GM18508 (cell line): ENCODE measurements at regions not wholly inside any gene's neighbourhood (a gene's known extent, or its start where the extent isn't known, plus 50 kb on each side); places are given as distances from the start of the nearest gene placed in this dataset.
"Not testable (repeated sequence)": the region's sequence is repeated elsewhere in the genome, so short reads cannot be mapped to it uniquely, and the experiment has no call there.

Experiments
- ATAC-seq: cut with Tn5 transposase; IDR thresholded peaks from one replicate; pipeline ENCODE4 v1.9.1; 2021; ENCODE audit warnings: moderate number of reproducible peaks; ENCODE audit not compliant: insufficient read depth, unreplicated experiment

DNA sequence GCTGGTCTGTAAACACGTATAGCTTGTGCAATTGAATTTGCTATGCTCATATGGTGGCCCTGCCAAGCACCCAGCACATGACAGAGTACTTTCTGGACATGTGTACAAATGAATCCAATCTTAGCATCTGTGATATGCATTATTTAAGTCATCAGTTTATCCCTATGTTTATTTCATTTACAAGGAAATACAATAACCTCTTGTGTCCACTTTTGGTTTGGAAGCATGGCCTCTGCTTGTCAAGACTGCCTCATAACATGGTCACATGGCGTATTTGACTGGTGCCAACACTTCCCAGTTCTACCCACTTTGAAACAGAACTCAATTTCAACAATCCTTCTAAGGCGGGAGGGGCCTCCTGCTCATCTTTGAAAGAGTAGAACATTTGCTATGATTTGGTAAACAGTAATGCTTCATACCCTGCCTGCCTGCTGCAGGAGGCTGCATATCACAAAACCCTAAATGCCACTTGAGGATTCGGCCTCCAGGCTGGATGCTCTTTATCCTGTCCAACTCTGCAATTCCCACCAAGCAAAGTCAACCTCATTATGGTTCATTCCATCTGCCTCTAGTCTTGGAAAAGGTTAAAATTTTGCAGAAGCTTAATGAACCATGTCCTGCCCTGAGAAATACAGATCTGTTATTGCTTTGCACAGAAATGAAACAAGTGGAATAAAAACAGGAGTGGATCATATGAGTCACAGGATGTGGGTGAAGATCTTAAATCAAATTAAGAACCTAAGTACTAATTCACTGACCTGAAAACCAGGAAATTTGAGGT is 151.3 kb downstream of the CYSLTR2 start:
- no peak for ATAC-seq

DNA sequence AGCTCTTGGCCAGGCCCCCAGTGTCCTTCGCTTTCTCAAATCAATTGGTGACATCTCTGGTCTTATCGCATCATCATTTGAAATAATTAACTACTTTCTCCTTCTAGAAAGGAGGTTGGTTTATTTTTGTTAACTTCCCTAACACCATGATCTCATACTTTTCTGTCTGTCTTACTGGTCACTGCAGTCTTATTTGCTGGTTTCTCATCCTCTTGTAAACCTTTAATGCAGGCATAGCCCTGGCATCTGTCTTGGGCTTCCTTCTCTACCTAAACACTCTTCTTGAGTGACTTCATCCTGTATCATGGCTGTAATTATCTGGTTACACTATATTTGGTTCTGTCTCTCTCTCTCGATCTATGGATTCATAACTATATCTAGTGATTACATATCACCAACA is 152.8 kb downstream of the CYSLTR2 start:
- no peak for ATAC-seq

GRCh38 chr13:48808683-48809082 is 155.0 kb downstream of the CYSLTR2 start:
- no peak for ATAC-seq

GRCh38 chr13:48810013-48810412 is 156.3 kb downstream of the CYSLTR2 start:
- ATAC-seq = no peak

- ATAC-seq = no peak
Measured at GRCh38 chr13:48813518-48813917, 159.8 kb downstream of the CYSLTR2 start.

- ATAC-seq = no peak
Measured at GRCh38 chr13:48816700-48817099, 159.0 kb upstream of the FNDC3A start.

GRCh38 chr13:48817166-48817802 is 158.4 kb upstream of the FNDC3A start:
- ATAC-seq = no peak

DNA sequence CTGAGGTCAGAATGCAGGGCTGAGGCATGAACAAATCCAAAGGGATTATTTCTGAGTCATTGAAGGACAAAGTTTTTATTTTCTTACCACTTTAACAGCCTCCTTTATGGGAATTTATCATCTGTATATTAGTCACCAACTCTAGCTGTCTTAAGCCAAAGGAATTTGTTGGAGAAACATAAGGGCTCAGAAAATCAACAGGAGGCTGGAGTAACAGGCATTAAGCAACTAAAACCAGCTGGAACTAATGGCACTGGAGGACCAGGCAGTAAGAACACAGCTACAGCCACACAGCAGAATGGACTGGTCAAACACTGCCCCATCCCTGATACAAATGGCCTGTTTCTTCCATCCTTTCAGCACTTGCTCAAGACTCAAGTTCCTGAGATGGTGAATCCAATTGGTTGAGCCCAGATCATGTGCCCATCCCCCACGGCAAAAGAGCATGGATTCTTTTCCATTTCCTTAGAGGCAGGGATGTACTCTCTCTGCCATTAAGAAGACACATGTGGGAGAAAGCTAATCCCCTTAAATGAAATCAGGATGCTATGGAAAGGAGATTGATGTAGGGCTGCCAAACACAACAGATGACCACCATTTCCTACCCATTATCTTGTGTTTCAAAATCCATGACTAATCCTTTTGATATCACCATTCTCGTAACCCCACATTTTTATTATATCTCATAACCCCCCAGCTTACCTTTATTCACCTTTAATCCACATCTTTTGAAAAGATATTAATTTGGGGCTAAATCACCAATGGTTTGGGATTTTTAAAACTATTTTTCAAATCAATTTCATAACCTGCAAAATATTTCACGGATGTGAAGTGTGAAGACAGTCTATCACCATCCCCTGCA is 157.0 kb upstream of the FNDC3A start:
- no peak for ATAC-seq

- no peak for ATAC-seq
Measured at GRCh38 chr13:48819376-48819775, 156.3 kb upstream of the FNDC3A start.

DNA sequence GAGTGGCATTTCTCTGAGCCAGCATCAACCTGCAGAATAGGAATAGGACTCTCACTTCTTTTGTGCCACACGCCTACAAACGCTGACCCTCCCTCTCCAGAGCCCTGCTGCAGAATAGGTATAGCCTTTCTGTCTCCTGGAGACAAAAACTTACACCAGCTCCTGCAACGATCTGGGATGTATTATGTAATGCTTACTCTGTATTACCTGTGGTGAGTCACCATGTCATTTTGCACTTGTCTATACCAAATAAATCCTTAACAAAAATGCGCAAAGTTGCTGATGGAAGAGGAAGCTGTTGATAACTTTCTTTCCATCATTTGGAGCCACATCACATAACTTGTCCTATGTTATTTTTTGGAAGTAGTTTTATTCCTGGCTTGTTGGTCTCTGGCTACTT is 155.8 kb upstream of the FNDC3A start:
- no peak for ATAC-seq

- not testable (repeated sequence) for ATAC-seq
Measured at GRCh38 chr13:48823526-48823925, 152.2 kb upstream of the FNDC3A start.

DNA sequence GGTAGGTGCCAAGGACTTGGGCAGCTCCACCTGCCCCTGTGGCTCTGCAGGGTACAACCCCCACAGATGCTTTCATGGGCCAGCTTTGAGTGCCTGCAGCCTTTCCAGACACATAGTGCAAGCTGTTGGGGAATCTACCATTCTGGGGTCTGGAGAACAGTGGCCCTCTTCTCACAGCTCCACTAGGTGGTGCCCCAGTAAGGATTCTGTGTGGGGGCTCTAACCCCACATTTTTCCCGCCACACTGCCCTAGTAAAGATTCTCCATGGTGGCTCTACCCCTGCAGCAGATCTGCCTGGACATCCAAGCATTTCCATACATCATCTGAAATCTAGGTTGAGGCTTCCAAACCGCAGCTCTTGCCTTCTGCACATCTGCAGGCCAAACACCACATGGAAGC is 149.7 kb upstream of the FNDC3A start:
- ATAC-seq = no peak

DNA sequence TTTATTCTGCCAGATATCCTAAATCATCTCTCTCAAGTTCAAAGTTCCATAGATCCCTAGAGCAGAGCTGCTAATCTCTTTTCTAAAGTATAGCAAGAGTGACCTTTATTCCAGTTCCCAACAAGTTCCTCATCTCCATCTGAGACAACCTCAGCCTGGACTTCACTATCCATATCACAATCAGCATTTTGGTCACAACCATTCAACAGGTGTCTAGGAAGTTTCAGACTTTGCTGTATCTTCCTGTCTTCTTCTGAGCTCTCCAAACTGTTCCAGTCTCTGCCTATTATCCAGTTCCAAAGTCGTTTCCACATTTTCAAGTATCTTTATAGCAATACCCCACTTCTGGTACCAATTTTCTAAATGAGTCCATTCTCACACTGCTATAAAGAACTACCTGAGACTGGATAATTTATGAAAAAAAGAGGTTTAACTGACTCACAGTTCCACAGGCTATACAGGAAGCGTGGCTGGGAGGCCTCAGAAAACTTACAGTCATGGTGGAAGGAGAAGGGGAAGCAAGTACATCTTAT is 148.7 kb upstream of the FNDC3A start:
- not testable (repeated sequence) for ATAC-seq

DNA sequence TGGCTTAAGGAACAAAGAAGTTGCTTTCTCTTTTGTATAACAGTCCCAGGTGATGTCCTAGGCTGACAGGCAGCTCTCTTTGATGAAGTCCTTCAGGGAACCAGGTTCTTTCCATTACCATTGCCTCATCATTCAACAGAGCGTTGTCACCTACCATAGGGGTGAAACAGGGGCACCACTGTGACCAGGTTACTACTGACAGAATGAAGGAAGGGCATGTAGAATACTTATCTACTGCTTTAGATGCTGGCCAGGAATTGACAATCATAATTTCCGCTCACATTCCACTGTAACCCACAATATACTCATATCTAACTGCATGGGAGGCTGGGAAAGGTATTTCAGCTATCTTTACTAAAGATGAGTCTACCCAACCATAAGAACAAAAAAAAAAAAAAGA is 148.0 kb upstream of the FNDC3A start:
- ATAC-seq = no peak

GRCh38 chr13:48828962-48829411 is 146.7 kb upstream of the FNDC3A start:
- no peak for ATAC-seq

DNA sequence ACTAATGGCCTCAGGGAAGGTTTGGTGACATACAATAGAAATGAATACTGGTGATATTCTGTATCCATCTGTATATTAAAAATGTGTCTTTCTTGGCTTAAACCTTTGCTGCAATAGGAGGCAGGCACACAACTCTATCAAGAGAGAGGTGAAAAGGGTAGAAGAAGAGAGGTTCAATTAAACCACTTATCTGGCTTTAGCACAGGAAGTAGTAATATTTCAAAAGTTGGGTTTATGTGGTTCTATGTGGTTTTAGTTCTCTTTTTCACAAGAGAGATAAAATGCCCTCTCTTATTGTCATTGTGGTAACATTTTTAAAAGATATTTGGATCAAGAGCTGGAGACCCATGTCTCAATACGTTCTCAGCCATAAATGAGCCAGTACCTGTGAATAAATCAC is 146.2 kb upstream of the FNDC3A start:
- no peak for ATAC-seq

- ATAC-seq = peak; percentile 78
Measured at GRCh38 chr13:48831248-48831647, 144.5 kb upstream of the FNDC3A start.

- ATAC-seq = no peak
Measured at GRCh38 chr13:48833412-48833811, 142.3 kb upstream of the FNDC3A start.

- ATAC-seq = not testable (repeated sequence)
Measured at GRCh38 chr13:48835326-48835725, 140.4 kb upstream of the FNDC3A start.

DNA sequence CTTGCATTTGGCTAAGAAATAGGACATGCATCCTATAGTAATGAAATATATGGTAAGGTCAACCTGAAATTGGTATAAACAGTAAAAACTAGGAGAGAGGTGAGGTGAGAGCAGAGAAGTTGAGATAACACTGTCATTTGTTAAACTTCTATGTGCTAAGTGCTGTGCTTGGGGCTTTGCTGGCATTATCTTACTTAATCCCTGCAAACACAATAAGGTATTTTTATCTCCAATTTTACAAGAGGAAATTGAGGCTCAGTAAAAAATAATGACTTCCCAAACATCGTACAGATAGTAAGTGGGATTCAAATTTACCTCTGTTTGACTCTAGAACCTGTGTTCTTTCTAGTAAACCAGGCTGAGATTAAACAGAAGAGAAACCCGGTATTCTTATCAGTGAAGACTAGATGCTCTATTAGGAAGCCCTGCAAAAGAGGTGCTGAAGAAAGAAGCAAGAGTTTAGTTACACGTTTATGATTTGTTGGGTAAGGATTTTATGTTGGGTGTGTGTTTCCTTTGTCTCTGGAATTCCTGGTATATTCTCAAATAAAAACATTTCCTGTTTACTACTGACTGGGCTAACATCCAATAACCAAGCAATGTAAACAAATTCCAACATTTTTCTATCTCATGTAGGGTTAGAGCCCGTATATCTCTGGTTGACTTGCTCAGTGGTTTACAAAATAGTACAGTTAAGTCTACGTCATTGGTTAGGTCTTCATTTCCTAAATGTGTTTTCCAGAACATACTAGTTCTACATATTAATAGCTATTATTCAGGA is 137.3 kb upstream of the FNDC3A start:
- ATAC-seq = no peak
